ENCODE measurements at regions not wholly inside any gene's neighbourhood (a gene's known extent, or its start where the extent isn't known, plus 50 kb on each side); places are given as distances from the start of the nearest gene placed in this dataset.

DNA sequence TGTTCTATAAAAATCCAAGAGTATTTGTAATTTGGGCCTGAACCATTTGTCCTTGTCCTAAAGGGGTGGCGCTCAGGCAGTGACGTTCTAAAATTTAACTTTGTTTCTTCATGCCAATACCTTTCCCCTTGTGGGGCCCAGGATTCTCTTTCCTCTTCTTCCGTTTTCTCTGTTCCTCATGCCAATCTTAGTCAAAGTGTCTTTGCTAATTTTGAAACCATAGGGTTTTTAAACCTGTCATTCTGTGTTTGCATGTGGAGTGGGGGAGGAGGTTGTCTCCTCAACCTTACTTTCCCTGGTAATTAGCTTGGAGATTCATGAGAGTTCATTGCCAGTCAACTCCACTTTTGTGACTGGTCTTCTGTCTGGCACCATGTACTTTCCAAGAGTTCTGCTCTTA lies 337.1 kb downstream of the MAF start:
- TF ChIP-seq, protein P1, sequence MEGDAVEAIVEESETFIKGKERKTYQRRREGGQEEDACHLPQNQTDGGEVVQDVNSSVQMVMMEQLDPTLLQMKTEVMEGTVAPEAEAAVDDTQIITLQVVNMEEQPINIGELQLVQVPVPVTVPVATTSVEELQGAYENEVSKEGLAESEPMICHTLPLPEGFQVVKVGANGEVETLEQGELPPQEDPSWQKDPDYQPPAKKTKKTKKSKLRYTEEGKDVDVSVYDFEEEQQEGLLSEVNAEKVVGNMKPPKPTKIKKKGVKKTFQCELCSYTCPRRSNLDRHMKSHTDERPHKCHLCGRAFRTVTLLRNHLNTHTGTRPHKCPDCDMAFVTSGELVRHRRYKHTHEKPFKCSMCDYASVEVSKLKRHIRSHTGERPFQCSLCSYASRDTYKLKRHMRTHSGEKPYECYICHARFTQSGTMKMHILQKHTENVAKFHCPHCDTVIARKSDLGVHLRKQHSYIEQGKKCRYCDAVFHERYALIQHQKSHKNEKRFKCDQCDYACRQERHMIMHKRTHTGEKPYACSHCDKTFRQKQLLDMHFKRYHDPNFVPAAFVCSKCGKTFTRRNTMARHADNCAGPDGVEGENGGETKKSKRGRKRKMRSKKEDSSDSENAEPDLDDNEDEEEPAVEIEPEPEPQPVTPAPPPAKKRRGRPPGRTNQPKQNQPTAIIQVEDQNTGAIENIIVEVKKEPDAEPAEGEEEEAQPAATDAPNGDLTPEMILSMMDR (IDR thresholded peaks at IDR 0.05) = no peak
- TF ChIP-seq POLR2A (IDR thresholded peaks at IDR 0.05) = no peak

Data from adrenal gland (tissue), 5 donors.